ENCODE measurements at regions not wholly inside any gene's neighbourhood (a gene's known extent, or its start where the extent isn't known, plus 50 kb on each side); places are given as distances from the start of the nearest gene placed in this dataset.

- POLR2A ChIA-PET = no interaction called here
- Histone ChIP-seq H3K9me3 (ENCODE audit: low read length) (no peaks in the 10 kb centered on the region), H3K9me2 (ENCODE audit: insufficient read depth, low read length) (no peaks in the 10 kb centered on the region), H3K4me3 (ENCODE audit: low read depth, low read length, poor library complexity, severe bottlenecking) (no peak overlapping the region), H3K4me1 (ENCODE audit: insufficient read depth, low read length, poor library complexity, severe bottlenecking) (peaks cover 12% of the 10 kb centered on the region), H3K4me2 (ENCODE audit: low read length) (no peak overlapping the region), H3K36me3 (ENCODE audit: insufficient read depth, low read length) (no peaks in the 10 kb centered on the region), H4K20me1 (ENCODE audit: insufficient read depth, low read length) (no peaks in the 10 kb centered on the region), H3K79me2 (ENCODE audit: insufficient read depth, low read depth, low read length) (no peaks in the 10 kb centered on the region), H2AFZ (ENCODE audit: low read length) (no peak overlapping the region), H3K27ac (ENCODE audit: low read depth, low read length, poor library complexity, severe bottlenecking) (no peak overlapping the region)
- TF ChIP-seq EZH2phosphoT487 (IDR thresholded peaks at IDR 0.05; ENCODE audit: borderline replicate concordance, low read depth, low read length) = no peak
- TF ChIP-seq, protein P1, sequence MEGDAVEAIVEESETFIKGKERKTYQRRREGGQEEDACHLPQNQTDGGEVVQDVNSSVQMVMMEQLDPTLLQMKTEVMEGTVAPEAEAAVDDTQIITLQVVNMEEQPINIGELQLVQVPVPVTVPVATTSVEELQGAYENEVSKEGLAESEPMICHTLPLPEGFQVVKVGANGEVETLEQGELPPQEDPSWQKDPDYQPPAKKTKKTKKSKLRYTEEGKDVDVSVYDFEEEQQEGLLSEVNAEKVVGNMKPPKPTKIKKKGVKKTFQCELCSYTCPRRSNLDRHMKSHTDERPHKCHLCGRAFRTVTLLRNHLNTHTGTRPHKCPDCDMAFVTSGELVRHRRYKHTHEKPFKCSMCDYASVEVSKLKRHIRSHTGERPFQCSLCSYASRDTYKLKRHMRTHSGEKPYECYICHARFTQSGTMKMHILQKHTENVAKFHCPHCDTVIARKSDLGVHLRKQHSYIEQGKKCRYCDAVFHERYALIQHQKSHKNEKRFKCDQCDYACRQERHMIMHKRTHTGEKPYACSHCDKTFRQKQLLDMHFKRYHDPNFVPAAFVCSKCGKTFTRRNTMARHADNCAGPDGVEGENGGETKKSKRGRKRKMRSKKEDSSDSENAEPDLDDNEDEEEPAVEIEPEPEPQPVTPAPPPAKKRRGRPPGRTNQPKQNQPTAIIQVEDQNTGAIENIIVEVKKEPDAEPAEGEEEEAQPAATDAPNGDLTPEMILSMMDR (conservative IDR thresholded peaks at IDR 0.05; ENCODE audit: low read length) = no peak
- no peak for DNase-seq (ENCODE audit: low spot score)
- CTCF ChIA-PET (ENCODE audit: unreplicated experiment) = no interaction called here
- intact Hi-C loops (cut with micrococcal nuclease; ENCODE audit: unreplicated experiment) = no loop called here
- no TSS peak for BruUV-seq (replicated peaks)
Observed at GRCh38 chr1:101108111-101108500, 82.5 kb upstream of the DPH5 start.

GRCh38 chr1:101107496-101108110 lies 82.0 kb upstream of the DPH5 start:
- POLR2A ChIA-PET = no interaction called here
- TF ChIP-seq EZH2phosphoT487 (IDR thresholded peaks at IDR 0.05; ENCODE audit: borderline replicate concordance, low read depth, low read length) = no peak
- TF ChIP-seq, protein P1 (conservative IDR thresholded peaks at IDR 0.05; ENCODE audit: low read length) = no peak

DNA sequence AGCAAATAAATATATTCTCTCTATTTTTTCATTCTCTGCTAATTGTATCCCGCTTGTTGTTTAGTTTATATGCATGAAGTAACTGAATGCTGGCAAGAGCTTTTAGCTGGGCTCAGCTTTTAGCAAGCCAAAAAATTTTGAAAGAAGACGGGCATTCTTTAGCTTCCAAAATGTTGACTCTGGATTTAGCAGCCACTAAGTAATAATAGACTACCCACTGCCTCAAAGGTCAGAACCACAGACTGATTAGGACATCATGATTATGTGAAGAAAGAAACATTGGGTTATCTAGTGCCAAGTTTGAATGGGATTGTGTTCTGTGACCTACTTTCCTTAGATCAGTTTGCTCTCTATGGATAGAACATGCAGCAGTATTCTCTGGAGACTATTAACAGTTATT lies 80.3 kb upstream of the DPH5 start:
- Histone ChIP-seq H3K4me2 (ENCODE audit: low read length) (no peak overlapping the region), H4K20me1 (ENCODE audit: insufficient read depth, low read length) (no peaks in the 10 kb centered on the region), H3K27ac (ENCODE audit: low read depth, low read length, poor library complexity, severe bottlenecking) (no peak overlapping the region), H3K9me3 (ENCODE audit: low read length) (no peaks in the 10 kb centered on the region), H3K4me1 (ENCODE audit: insufficient read depth, low read length, poor library complexity, severe bottlenecking) (no peaks in the 10 kb centered on the region), H3K9me2 (ENCODE audit: insufficient read depth, low read length) (no peaks in the 10 kb centered on the region), H2AFZ (ENCODE audit: low read length) (no peak overlapping the region), H3K4me3 (ENCODE audit: low read depth, low read length, poor library complexity, severe bottlenecking) (no peak overlapping the region), H3K36me3 (ENCODE audit: insufficient read depth, low read length) (no peaks in the 10 kb centered on the region), H3K79me2 (ENCODE audit: insufficient read depth, low read depth, low read length) (no peaks in the 10 kb centered on the region)
- DNase-seq (ENCODE audit: low spot score) = no peak
- BruUV-seq (replicated peaks) = no TSS peak
- POLR2A ChIA-PET = no interaction called here
- CTCF ChIA-PET (ENCODE audit: unreplicated experiment) = no interaction called here
- intact Hi-C loops (cut with micrococcal nuclease; ENCODE audit: unreplicated experiment) = no loop called here
- TF ChIP-seq EZH2phosphoT487 (IDR thresholded peaks at IDR 0.05; ENCODE audit: borderline replicate concordance, low read depth, low read length) = no peak
- TF ChIP-seq, protein P1 (conservative IDR thresholded peaks at IDR 0.05; ENCODE audit: low read length) = no peak

More at GRCh38 chr1:101107496-101108110, 82.0 kb upstream of the DPH5 start:
- CTCF ChIA-PET (ENCODE audit: unreplicated experiment) = no interaction called here
- Histone ChIP-seq H3K9me2 (ENCODE audit: insufficient read depth, low read length) (no peaks in the 10 kb centered on the region), H3K36me3 (ENCODE audit: insufficient read depth, low read length) (no peaks in the 10 kb centered on the region), H3K4me2 (ENCODE audit: low read length) (no peak overlapping the region), H3K79me2 (ENCODE audit: insufficient read depth, low read depth, low read length) (no peaks in the 10 kb centered on the region), H4K20me1 (ENCODE audit: insufficient read depth, low read length) (no peaks in the 10 kb centered on the region), H3K9me3 (ENCODE audit: low read length) (no peaks in the 10 kb centered on the region), H2AFZ (ENCODE audit: low read length) (no peak overlapping the region), H3K4me3 (ENCODE audit: low read depth, low read length, poor library complexity, severe bottlenecking) (no peak overlapping the region), H3K27ac (ENCODE audit: low read depth, low read length, poor library complexity, severe bottlenecking) (no peak overlapping the region), H3K4me1 (ENCODE audit: insufficient read depth, low read length, poor library complexity, severe bottlenecking) (peaks cover 11% of the 10 kb centered on the region)
- intact Hi-C loops (cut with micrococcal nuclease; ENCODE audit: unreplicated experiment) = no loop called here
- DNase-seq (ENCODE audit: low spot score) = no peak
- BruUV-seq (replicated peaks) = no TSS peak
